ENCODE measurements at regions not wholly inside any gene's neighbourhood (a gene's known extent, or its start where the extent isn't known, plus 50 kb on each side); places are given as distances from the start of the nearest gene placed in this dataset.

GRCh38 chr15:56820333-56820732 is 87.0 kb upstream of the ZNF280D start:
- POLR2A ChIA-PET, result no interaction called here
- no peak for TF ChIP-seq CTCF (IDR thresholded peaks at IDR 0.05; ENCODE audit: low read depth, low read length)
- Histone ChIP-seq H3K9me3 (ENCODE audit: control insufficient read depth, insufficient read depth, low read length) (no peaks in the 10 kb centered on the region), H3K27me3 (ENCODE audit: control insufficient read depth, insufficient read depth, low read length) (no peaks in the 10 kb centered on the region), H3K27ac (ENCODE audit: low read depth, low read length) (no peak overlapping the region), H3K4me3 (ENCODE audit: low read depth, low read length) (no peak overlapping the region)
- DNase-seq (ENCODE audit: low read depth, low spot score), result no peak
- CTCF ChIA-PET, result interaction anchor here (1.0 kb wide), 1 partner anchor 707 kb away, joined by 3 read pairs; no protein-coding TSS in a partner anchor

GRCh38 chr15:56817321-56818080 is 84.2 kb upstream of the ZNF280D start:
- TF ChIP-seq CTCF (IDR thresholded peaks at IDR 0.05; ENCODE audit: low read depth, low read length), result no peak
- no peaks in the 10 kb centered on the region for H3K9me3 ChIP-seq (ENCODE audit: control insufficient read depth, insufficient read depth, low read length)
- no peaks in the 10 kb centered on the region for H3K27me3 ChIP-seq (ENCODE audit: control insufficient read depth, insufficient read depth, low read length)
- POLR2A ChIA-PET, result no interaction called here
- no peak for DNase-seq (ENCODE audit: low read depth, low spot score)
- H3K4me3 ChIP-seq (ENCODE audit: low read depth, low read length), result no peak overlapping the region
- CTCF ChIA-PET, result interaction anchor here (1.5 kb wide), 1 partner anchor 326 kb away, joined by 5 read pairs; no protein-coding TSS in a partner anchor
- H3K27ac ChIP-seq (ENCODE audit: low read depth, low read length), result no peak overlapping the region

- H3K27ac ChIP-seq (ENCODE audit: low read depth, low read length), result no peak overlapping the region
- DNase-seq (ENCODE audit: low read depth, low spot score), result no peak
- CTCF ChIA-PET, result interaction anchor here (1.5 kb wide), 1 partner anchor 326 kb away, joined by 5 read pairs; no protein-coding TSS in a partner anchor
- POLR2A ChIA-PET, result no interaction called here
- TF ChIP-seq CTCF (IDR thresholded peaks at IDR 0.05; ENCODE audit: low read depth, low read length), result no peak
- no peaks in the 10 kb centered on the region for H3K27me3 ChIP-seq (ENCODE audit: control insufficient read depth, insufficient read depth, low read length)
- H3K4me3 ChIP-seq (ENCODE audit: low read depth, low read length), result no peak overlapping the region
- no peaks in the 10 kb centered on the region for H3K9me3 ChIP-seq (ENCODE audit: control insufficient read depth, insufficient read depth, low read length)
These were observed 83.5 kb upstream of the ZNF280D start for GRCh38 chr15:56816781-56817180.

GRCh38 chr15:56815247-56815646 is 81.9 kb upstream of the ZNF280D start:
- Histone ChIP-seq H3K27ac (ENCODE audit: low read depth, low read length) (no peak overlapping the region), H3K9me3 (ENCODE audit: control insufficient read depth, insufficient read depth, low read length) (no peaks in the 10 kb centered on the region), H3K27me3 (ENCODE audit: control insufficient read depth, insufficient read depth, low read length) (no peaks in the 10 kb centered on the region), H3K4me3 (ENCODE audit: low read depth, low read length) (no peak overlapping the region)
- ChIA-PET POLR2A (no interaction called here), CTCF (interaction anchor here (0.6 kb wide), 1 partner anchor 108 kb away, joined by 3 read pairs; no protein-coding TSS in a partner anchor)
- no peak for DNase-seq (ENCODE audit: low read depth, low spot score)
- TF ChIP-seq CTCF (IDR thresholded peaks at IDR 0.05; ENCODE audit: low read depth, low read length), result no peak

- Histone ChIP-seq H3K27ac (ENCODE audit: low read depth, low read length) (no peak overlapping the region), H3K9me3 (ENCODE audit: control insufficient read depth, insufficient read depth, low read length) (no peaks in the 10 kb centered on the region), H3K4me3 (ENCODE audit: low read depth, low read length) (no peak overlapping the region), H3K27me3 (ENCODE audit: control insufficient read depth, insufficient read depth, low read length) (no peaks in the 10 kb centered on the region)
- TF ChIP-seq CTCF (IDR thresholded peaks at IDR 0.05; ENCODE audit: low read depth, low read length), result no peak
- no peak for DNase-seq (ENCODE audit: low read depth, low spot score)
- ChIA-PET CTCF (interaction anchor here (1.7 to 2.9 kb wide), 2 partner anchors 8 to 323 kb away, joined by 8 to 17 read pairs; no protein-coding TSS in a partner anchor), POLR2A (no interaction called here)
These were observed 81.1 kb upstream of the ZNF280D start for GRCh38 chr15:56814429-56814828.
